IMR-90 (cell line): ENCODE measurements at regions not wholly inside any gene's neighbourhood (a gene's known extent, or its start where the extent isn't known, plus 50 kb on each side); places are given as distances from the start of the nearest gene placed in this dataset.

Source experiments
- ATAC-seq: fragments of 200-7000 bp; cut with Tn5 transposase; 2 replicates; pipeline ENCODE4 v1.9.1; 2020; ENCODE audit warnings: low read depth, mild to moderate bottlenecking, moderate library complexity
- BruUV-seq: library from RNA; stranded (reverse); fragments of 400-500 nt; replicated peaks from 2 replicates; lab custom pipeline; 2021; lab: Mats Ljungman, UMichigan
- CTCF ChIA-PET: fragments of 300-600 bp; formaldehyde crosslinking; extraction: SDS; loops from one replicate; lab custom pipeline; 2021; ENCODE audit warnings: antibody characterized with exemption; lab: Yijun Ruan, JAX
- POLR2A ChIA-PET: fragments of 300-600 bp; sonication (Branson Sonifier 250); formaldehyde crosslinking; loops from one replicate; lab custom pipeline; 2022; ENCODE audit warnings: antibody characterized with exemption; ENCODE audit not compliant: unreplicated experiment; lab: Charles Lee
- DNase-seq: peaks from one replicate; pipeline ENCODE4 v3.0.0; 2013
- H2AFZ ChIP-seq: replicated peaks from 2 replicates; pipeline ENCODE3; 2013; ENCODE audit warnings: low read length, mild to moderate bottlenecking; ENCODE audit not compliant: poor library complexity
- H2AK5ac ChIP-seq: 2 replicates; pipeline ENCODE4 v1.6.1; 2013; ENCODE audit warnings: low read depth, low read length, inconsistent platforms
- H2AK9ac ChIP-seq: replicated peaks from 2 replicates; pipeline ENCODE3; 2013; ENCODE audit warnings: mild to moderate bottlenecking, low read depth, low read length, moderate library complexity; ENCODE audit not compliant: poor library complexity
- H2BK120ac ChIP-seq: 2 replicates; pipeline ENCODE4 v1.6.1; 2013; ENCODE audit warnings: low read depth, low read length, inconsistent platforms
- H2BK15ac ChIP-seq: 3 replicates; pipeline ENCODE4 v1.6.1; 2013; ENCODE audit warnings: low read depth, low read length, inconsistent platforms
- H2BK20ac ChIP-seq: 2 replicates; pipeline ENCODE4 v1.6.1; 2013; ENCODE audit warnings: low read depth, mild to moderate bottlenecking, inconsistent platforms, low read length, moderate library complexity
- H2BK5ac ChIP-seq: 2 replicates; pipeline ENCODE4 v1.6.1; 2013; ENCODE audit warnings: mild to moderate bottlenecking, low read depth, low read length, inconsistent platforms; ENCODE audit not compliant: poor library complexity, severe bottlenecking
- H3K14ac ChIP-seq: replicated peaks from 2 replicates; pipeline ENCODE4 v1.6.1; 2013; ENCODE audit warnings: low read depth, low read length, inconsistent platforms
- H3K18ac ChIP-seq: 2 replicates; pipeline ENCODE4 v1.6.1; 2013; ENCODE audit warnings: low read depth, low read length, control low read depth
- H3K23ac ChIP-seq: 2 replicates; pipeline ENCODE4 v1.6.1; 2013; ENCODE audit warnings: low read depth, low read length, inconsistent platforms
- H3K27ac ChIP-seq: 2 replicates; pipeline ENCODE4 v1.5.1; 2013; ENCODE audit warnings: mild to moderate bottlenecking, control low read depth, low read length; ENCODE audit not compliant: insufficient read depth
- H3K27me3 ChIP-seq: 2 replicates; pipeline ENCODE4 v1.6.1; 2013; ENCODE audit warnings: low read length; ENCODE audit not compliant: control insufficient read depth, insufficient read depth
- H3K36me3 ChIP-seq: 2 replicates; pipeline ENCODE4 v1.6.1; 2013; ENCODE audit warnings: low read length, mixed read lengths; ENCODE audit not compliant: control insufficient read depth, insufficient read depth
- H3K4ac ChIP-seq: 2 replicates; pipeline ENCODE4 v1.6.1; 2013; ENCODE audit warnings: low read depth, low read length, inconsistent platforms
- H3K4me1 ChIP-seq: 2 replicates; pipeline ENCODE4 v1.6.1; 2013; ENCODE audit warnings: low read length, mixed read lengths; ENCODE audit not compliant: control insufficient read depth, insufficient read depth
- H3K4me2 ChIP-seq: 2 replicates; pipeline ENCODE4 v1.6.1; 2013; ENCODE audit warnings: low read depth, mild to moderate bottlenecking, control low read depth, low read length, moderate library complexity
- H3K4me3 ChIP-seq: 2 replicates; pipeline ENCODE4 v1.5.1; 2013; ENCODE audit warnings: low read depth, mild to moderate bottlenecking, control low read depth, low read length, moderate library complexity; ENCODE audit not compliant: insufficient read depth
- H3K56ac ChIP-seq: 2 replicates; pipeline ENCODE4 v1.6.1; 2013; ENCODE audit warnings: low read length, inconsistent platforms; ENCODE audit not compliant: insufficient read depth; ENCODE audit errors: extremely low read depth
- H3K79me1 ChIP-seq, 2 experiments: 2 replicates each; pipeline ENCODE4 v1.6.1; 2013; ENCODE audit warnings: low read length in 2 of 2, inconsistent platforms in 1 of 2, low read depth in 1 of 2
- H3K9ac ChIP-seq: 2 replicates; pipeline ENCODE4 v1.6.1; 2013; ENCODE audit warnings: low read depth, low read length, control low read depth
- H3K9me1 ChIP-seq: 2 replicates; pipeline ENCODE4 v1.6.1; 2013; ENCODE audit warnings: low read length, inconsistent platforms; ENCODE audit not compliant: insufficient read depth
- H3K9me3 ChIP-seq: 2 replicates; pipeline ENCODE4 v1.6.1; 2013; ENCODE audit warnings: low read length; ENCODE audit not compliant: control insufficient read depth, insufficient read depth
- H4K20me1 ChIP-seq: 2 replicates; pipeline ENCODE4 v1.6.1; 2013; ENCODE audit warnings: low read length, inconsistent platforms; ENCODE audit not compliant: insufficient read depth
- H4K5ac ChIP-seq: 2 replicates; pipeline ENCODE4 v1.6.1; 2013; ENCODE audit warnings: mild to moderate bottlenecking, low read depth, low read length, control low read depth
- H4K8ac ChIP-seq, 2 experiments: 2 replicates each; pipeline ENCODE4 v1.6.1; 2013; ENCODE audit warnings: low read depth in 2 of 2, low read length in 2 of 2, control low read depth in 1 of 2, inconsistent platforms in 1 of 2
- H4K91ac ChIP-seq: 2 replicates; pipeline ENCODE4 v1.6.1; 2013; ENCODE audit warnings: low read depth, low read length, inconsistent platforms; ENCODE audit not compliant: insufficient read depth
- BHLHE40 ChIP-seq: fragments of 150-350 bp; IDR thresholded peaks from 2 replicates; pipeline ENCODE4 v1.6.1; 2016; ENCODE audit warnings: mild to moderate bottlenecking, low read depth, low read length
- CHD1 ChIP-seq: IDR thresholded peaks from 2 replicates; pipeline ENCODE4 v1.6.1; 2012; ENCODE audit warnings: low read depth, low read length, improper control_type of control experiment
- CTCF ChIP-seq: conservative IDR thresholded peaks from 2 replicates; pipeline ENCODE4 v1.5.1; 2012; ENCODE audit warnings: mild to moderate bottlenecking, low read depth, low read length, improper control_type of control experiment
- FOS ChIP-seq: fragments of 150-350 bp; IDR thresholded peaks from 2 replicates; pipeline ENCODE4 v1.6.1; 2016; ENCODE audit warnings: low read depth, low read length
- MAFK ChIP-seq: IDR thresholded peaks from 2 replicates; pipeline ENCODE4 v1.6.1; 2012; ENCODE audit warnings: low read depth, low read length, improper control_type of control experiment
- MXI1 ChIP-seq: IDR thresholded peaks from 2 replicates; pipeline ENCODE4 v1.6.1; 2012; ENCODE audit warnings: low read depth, mild to moderate bottlenecking, low read length, moderate library complexity, borderline replicate concordance
- NFE2L2 ChIP-seq: fragments of 150-350 bp; IDR thresholded peaks from 2 replicates; pipeline ENCODE4 v1.6.1; 2016; ENCODE audit warnings: low read depth, mild to moderate bottlenecking, low read length
- RCOR1 ChIP-seq: IDR thresholded peaks from 2 replicates; pipeline ENCODE4 v1.6.1; 2012; ENCODE audit warnings: mild to moderate bottlenecking, low read length, improper control_type of control experiment; ENCODE audit not compliant: insufficient replicate concordance
- RFX5 ChIP-seq: IDR thresholded peaks from 2 replicates; pipeline ENCODE4 v1.8.0; 2012; ENCODE audit warnings: low read depth, mild to moderate bottlenecking, low read length, moderate library complexity
- SMC3 ChIP-seq: fragments of 150-350 bp; IDR thresholded peaks from 2 replicates; pipeline ENCODE4 v1.6.1; 2016; ENCODE audit warnings: low read depth, mild to moderate bottlenecking, antibody characterized with exemption, low read length, moderate library complexity
- WGBS, 2 experiments: methylation state at CpG; one replicate each; pipeline versions ENCODE4 v1.1.5 to v1.1.7; 2013; ENCODE audit warnings: missing lambda C conversion rate in 2 of 2; ENCODE audit not compliant: insufficient read length in 1 of 2; ENCODE audit errors: extremely low coverage in 2 of 2; 5-methylcytosine and 5-hydroxymethylcytosine counted together
- dilution Hi-C: fragments of 300-500 bp; cut with HindIII; formaldehyde crosslinking; loops from one replicate; pipeline ENCODE4 v1.14.3; 2018; ENCODE audit warnings: low sequenced_read_pairs; ENCODE audit not compliant: unreplicated experiment
- in situ Hi-C: fragments of 300-500 bp; cut with MboI; formaldehyde crosslinking; loops from 3 replicates; pipeline ENCODE4 v1.14.3; 2019; ENCODE audit warnings: low sequenced_read_pairs, inconsistent platforms, mixed read lengths
- intact Hi-C: fragments of 100-400 bp; cut with micrococcal nuclease; formaldehyde crosslinking; loops from 2 replicates; pipeline ENCODE4 v1.10.0; 2022
- TF ChIP-seq, protein P1 (sequence below): fragments of 150-350 bp; IDR thresholded peaks from 2 replicates; pipeline ENCODE4 v1.6.1; 2016; ENCODE audit warnings: low read depth, mild to moderate bottlenecking, low read length, moderate library complexity, borderline replicate concordance

- DNase-seq (no peak), ATAC-seq (no peak)
- H3K4me1 ChIP-seq, result no peaks in the 10 kb centered on the region
- H4K20me1 ChIP-seq, result no peaks in the 10 kb centered on the region
- H3K14ac ChIP-seq, result no peak overlapping the region
- H4K8ac ChIP-seq, result no peak overlapping the region
- H3K79me1 ChIP-seq, result no peaks in the 10 kb centered on the region
- intact Hi-C loops (no loop called here), in situ Hi-C loops (no loop called here), dilution Hi-C loops (no loop called here)
- BruUV-seq, result no TSS peak
- H2BK120ac ChIP-seq, result no peak overlapping the region
- H3K4me2 ChIP-seq, result no peak overlapping the region
- H2AFZ ChIP-seq, result no peak overlapping the region
- no peak overlapping the region for H3K27ac ChIP-seq
- no peaks in the 10 kb centered on the region for H3K9me3 ChIP-seq
- no peak overlapping the region for H3K4me3 ChIP-seq
- no peak overlapping the region for H2BK15ac ChIP-seq
- H4K5ac ChIP-seq, result no peak overlapping the region
- H3K23ac ChIP-seq, result no peak overlapping the region
- no peak overlapping the region for H2BK5ac ChIP-seq
- WGBS, 2 experiments, result no CpG with 5 or more reads among the region's 3 CpGs
- no peak overlapping the region for H2AK9ac ChIP-seq
- H3K36me3 ChIP-seq, result no peaks in the 10 kb centered on the region
- ChIA-PET POLR2A (no interaction called here), CTCF (no interaction called here)
- no peak overlapping the region for H3K4ac ChIP-seq
- H4K91ac ChIP-seq, result no peak overlapping the region
- H3K56ac ChIP-seq, result no peak overlapping the region
- no peak overlapping the region for H2AK5ac ChIP-seq
- no peak overlapping the region for H2BK20ac ChIP-seq
- no peak overlapping the region for H3K9ac ChIP-seq
- no peaks in the 10 kb centered on the region for H3K27me3 ChIP-seq
- TF ChIP-seq FOS (no peak), NFE2L2 (no peak), RFX5 (no peak), SMC3 (no peak), BHLHE40 (no peak), RCOR1 (no peak), CTCF (no peak), MXI1 (no peak), MAFK (no peak), CHD1 (no peak)
- TF ChIP-seq, protein P1, sequence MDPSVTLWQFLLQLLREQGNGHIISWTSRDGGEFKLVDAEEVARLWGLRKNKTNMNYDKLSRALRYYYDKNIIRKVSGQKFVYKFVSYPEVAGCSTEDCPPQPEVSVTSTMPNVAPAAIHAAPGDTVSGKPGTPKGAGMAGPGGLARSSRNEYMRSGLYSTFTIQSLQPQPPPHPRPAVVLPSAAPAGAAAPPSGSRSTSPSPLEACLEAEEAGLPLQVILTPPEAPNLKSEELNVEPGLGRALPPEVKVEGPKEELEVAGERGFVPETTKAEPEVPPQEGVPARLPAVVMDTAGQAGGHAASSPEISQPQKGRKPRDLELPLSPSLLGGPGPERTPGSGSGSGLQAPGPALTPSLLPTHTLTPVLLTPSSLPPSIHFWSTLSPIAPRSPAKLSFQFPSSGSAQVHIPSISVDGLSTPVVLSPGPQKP, result no peak
- H3K18ac ChIP-seq, result no peak overlapping the region
- H3K9me1 ChIP-seq, result no peaks in the 10 kb centered on the region
Observed at GRCh38 chr5:84590629-84591028, 205.9 kb upstream of the EDIL3 start.
